HEK293T (cell line): ENCODE measurements at regions not wholly inside any gene's neighbourhood (a gene's known extent, or its start where the extent isn't known, plus 50 kb on each side); places are given as distances from the start of the nearest gene placed in this dataset.

Experiments used
- ARNT ChIP-seq: fragments of 450-650 bp; IDR thresholded peaks from 2 replicates; pipeline ENCODE4 v1.6.1; 2017; ENCODE audit warnings: mild to moderate bottlenecking
- BHLHE40 ChIP-seq: fragments of 450-650 bp; IDR thresholded peaks from 2 replicates; pipeline ENCODE4 v1.6.1; 2016; ENCODE audit warnings: mild to moderate bottlenecking, moderate library complexity, borderline replicate concordance
- ELF4 ChIP-seq: fragments of 450-650 bp; IDR thresholded peaks from 2 replicates; pipeline ENCODE4 v1.6.1; 2017; ENCODE audit warnings: antibody characterized with exemption
- FOXA1 ChIP-seq: fragments of 450-650 bp; IDR thresholded peaks from 2 replicates; pipeline ENCODE4 v1.6.1; 2016; ENCODE audit warnings: mild to moderate bottlenecking
- NFRKB ChIP-seq: fragments of 450-650 bp; IDR thresholded peaks from 2 replicates; pipeline ENCODE4 v1.6.1; 2016; ENCODE audit warnings: mild to moderate bottlenecking, moderate library complexity
- SP1 ChIP-seq: fragments of 450-650 bp; IDR thresholded peaks from 2 replicates; pipeline ENCODE4 v1.6.1; 2017
- SUZ12 ChIP-seq: fragments of 450-650 bp; IDR thresholded peaks from 2 replicates; pipeline ENCODE4 v1.6.1; 2016; ENCODE audit warnings: mild to moderate bottlenecking

DNA sequence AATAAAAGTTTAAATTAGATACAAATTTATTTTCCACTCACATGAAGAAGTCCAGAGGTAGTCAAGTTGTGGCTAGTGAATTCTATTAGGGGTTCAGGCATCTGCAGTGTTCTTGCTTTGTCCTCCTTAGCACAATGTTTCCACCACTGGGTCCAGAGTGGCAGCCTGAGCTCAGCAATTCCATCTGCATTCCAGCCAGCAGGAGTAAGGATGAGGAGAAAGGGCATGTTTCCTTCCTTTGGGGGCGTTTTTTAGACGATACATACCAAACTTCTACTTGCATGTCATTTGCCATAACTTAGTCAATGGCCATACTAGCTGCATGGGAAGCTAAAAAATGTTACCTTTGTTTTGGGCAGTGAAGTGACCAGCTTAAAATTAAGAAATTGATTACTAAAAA is 98.5 kb upstream of the VANGL1 start:
- TF ChIP-seq ELF4 = no peak
- TF ChIP-seq ARNT = no peak
- TF ChIP-seq SUZ12 = no peak
- no peak for TF ChIP-seq NFRKB
- TF ChIP-seq SP1 = no peak
- no peak for TF ChIP-seq BHLHE40
- TF ChIP-seq FOXA1 = no peak
